Cardiac fibroblast (primary cell): ENCODE measurements at regions not wholly inside any gene's neighbourhood (a gene's known extent, or its start where the extent isn't known, plus 50 kb on each side); places are given as distances from the start of the nearest gene placed in this dataset.

Experiments used
- DNase-seq, 2 donors: peaks; one replicate each; pipeline versions ENCODE4 v3.0.0 to v3.0.0-alpha.2; 2010; ENCODE audit warnings: low read depth in 2 of 2
- H3K4me3 ChIP-seq, 2 donors: replicated peaks in 1 of 2; 1 replicate in 1 of 2; 2 replicates in 1 of 2; pipeline ENCODE4 v1.5.1; 2011; ENCODE audit warnings: low read depth in 2 of 2, low read length in 2 of 2, mild to moderate bottlenecking in 2 of 2, moderate library complexity in 1 of 2
- CTCF ChIP-seq: IDR thresholded peaks from one replicate; pipeline ENCODE4 v1.5.1; 2011; ENCODE audit warnings: low read depth, mild to moderate bottlenecking, low read length, inconsistent platforms

- TF ChIP-seq CTCF = no peak
- H3K4me3 ChIP-seq = no peak overlapping the region
- no peak for DNase-seq
Observed at GRCh38 chr6:66962082-66962481, 1255.1 kb upstream of the EYS start.

- DNase-seq = no peak
- no peak for TF ChIP-seq CTCF
- no peak overlapping the region for H3K4me3 ChIP-seq
Observed at GRCh38 chr6:66961191-66961590, 1254.2 kb upstream of the EYS start.

GRCh38 chr6:66949191-66949661, 1242.2 kb upstream of the EYS start:
- DNase-seq = no peak
- TF ChIP-seq CTCF = no peak

GRCh38 chr6:66948106-66948505, 1241.1 kb upstream of the EYS start:
- TF ChIP-seq CTCF = no peak
- DNase-seq = peak; percentile 48 to 61
- no peak overlapping the region for H3K4me3 ChIP-seq

More at GRCh38 chr6:66949191-66949661, 1242.2 kb upstream of the EYS start:
- H3K4me3 ChIP-seq = no peak overlapping the region

GRCh38 chr6:66940003-66940402, 1233.0 kb upstream of the EYS start:
- no peak for DNase-seq
- no peak overlapping the region for H3K4me3 ChIP-seq
- no peak for TF ChIP-seq CTCF

GRCh38 chr6:66937180-66937579, 1230.2 kb upstream of the EYS start:
- no peak for TF ChIP-seq CTCF
- H3K4me3 ChIP-seq = no peak overlapping the region
- no peak for DNase-seq

GRCh38 chr6:66935612-66936011, 1228.6 kb upstream of the EYS start:
- TF ChIP-seq CTCF = no peak
- DNase-seq = no peak

More at GRCh38 chr6:66935612-66936011, 1228.6 kb upstream of the EYS start:
- no peak overlapping the region for H3K4me3 ChIP-seq
